ENCODE measurements at regions not wholly inside any gene's neighbourhood (a gene's known extent, or its start where the extent isn't known, plus 50 kb on each side); places are given as distances from the start of the nearest gene placed in this dataset.

DNA sequence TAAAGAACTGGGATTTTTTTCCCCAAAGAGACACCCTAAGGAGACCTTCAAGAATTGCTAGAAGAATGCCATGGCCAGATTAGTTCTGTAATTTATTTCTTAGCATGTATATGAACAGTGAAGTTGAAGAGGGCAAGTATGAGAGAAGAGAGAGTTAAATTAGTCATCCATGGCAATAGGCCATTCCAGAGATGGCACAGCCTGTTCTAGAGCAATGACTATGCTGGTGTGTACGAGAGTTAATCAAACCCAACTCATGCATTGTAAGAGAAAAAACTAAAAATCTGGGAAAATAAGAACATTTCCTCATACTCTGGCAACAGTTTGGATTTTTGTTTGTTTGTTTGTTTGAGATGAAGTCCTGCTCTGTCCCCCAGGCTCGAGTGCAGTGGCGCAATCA is 112.1 kb upstream of the PIK3C3 start:
- TF ChIP-seq CTCF (IDR thresholded peaks at IDR 0.05; ENCODE audit: insufficient read depth, low read depth, low read length) (no peak), EZH2 (IDR thresholded peaks at IDR 0.05; ENCODE audit: insufficient read depth, low read length) (no peak)
